ENCODE measurements at regions not wholly inside any gene's neighbourhood (a gene's known extent, or its start where the extent isn't known, plus 50 kb on each side); places are given as distances from the start of the nearest gene placed in this dataset.

DNA sequence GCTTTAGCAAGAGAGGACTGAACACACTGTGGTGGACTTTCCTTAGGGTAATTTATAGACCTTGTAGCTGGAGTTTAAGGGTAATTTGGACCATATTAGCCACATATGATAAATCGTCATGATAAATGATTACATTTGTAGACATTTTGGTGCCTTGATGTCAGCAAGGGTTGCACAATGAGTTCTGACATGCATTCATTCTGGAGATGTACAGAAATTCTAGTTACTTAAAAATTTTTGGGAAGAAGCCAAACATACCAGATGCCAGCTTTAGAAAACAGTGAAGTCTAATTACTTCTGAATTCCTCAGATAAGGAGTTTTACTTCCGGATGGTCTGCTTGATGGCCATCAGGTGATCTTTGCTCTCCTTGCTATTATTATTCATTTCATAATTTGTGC is 653.1 kb downstream of the TBC1D32 start:
- H4K20me1 ChIP-seq (replicated peaks; ENCODE audit: insufficient read depth): no peaks in the 10 kb centered on the region
- H3K9me3 Mint-ChIP-seq: no peaks in the 10 kb centered on the region
- no peaks in the 10 kb centered on the region for H3K27me3 Mint-ChIP-seq (ENCODE audit: insufficient read depth, low read depth, poor library complexity)
- H3K27me3 ChIP-seq (ENCODE audit: insufficient read depth): no peaks in the 10 kb centered on the region
- DNase-seq (ENCODE audit: low spot score) (no peak), ATAC-seq (no peak)
- H3K9me2 ChIP-seq (ENCODE audit: insufficient read depth): no peaks in the 10 kb centered on the region
- no peak overlapping the region for H3K27ac ChIP-seq (ENCODE audit: low read depth)
- TF ChIP-seq ZNF114 (CRISPR knock-in tag; IDR thresholded peaks at IDR 0.05): no peak
- no peak for TF ChIP-seq CREB1 (CRISPR knock-in tag; IDR thresholded peaks at IDR 0.05; ENCODE audit: low read depth)
- TF ChIP-seq JUNB (IDR thresholded peaks at IDR 0.05; ENCODE audit: unreplicated experiment): no peak
- TF ChIP-seq, protein P1, sequence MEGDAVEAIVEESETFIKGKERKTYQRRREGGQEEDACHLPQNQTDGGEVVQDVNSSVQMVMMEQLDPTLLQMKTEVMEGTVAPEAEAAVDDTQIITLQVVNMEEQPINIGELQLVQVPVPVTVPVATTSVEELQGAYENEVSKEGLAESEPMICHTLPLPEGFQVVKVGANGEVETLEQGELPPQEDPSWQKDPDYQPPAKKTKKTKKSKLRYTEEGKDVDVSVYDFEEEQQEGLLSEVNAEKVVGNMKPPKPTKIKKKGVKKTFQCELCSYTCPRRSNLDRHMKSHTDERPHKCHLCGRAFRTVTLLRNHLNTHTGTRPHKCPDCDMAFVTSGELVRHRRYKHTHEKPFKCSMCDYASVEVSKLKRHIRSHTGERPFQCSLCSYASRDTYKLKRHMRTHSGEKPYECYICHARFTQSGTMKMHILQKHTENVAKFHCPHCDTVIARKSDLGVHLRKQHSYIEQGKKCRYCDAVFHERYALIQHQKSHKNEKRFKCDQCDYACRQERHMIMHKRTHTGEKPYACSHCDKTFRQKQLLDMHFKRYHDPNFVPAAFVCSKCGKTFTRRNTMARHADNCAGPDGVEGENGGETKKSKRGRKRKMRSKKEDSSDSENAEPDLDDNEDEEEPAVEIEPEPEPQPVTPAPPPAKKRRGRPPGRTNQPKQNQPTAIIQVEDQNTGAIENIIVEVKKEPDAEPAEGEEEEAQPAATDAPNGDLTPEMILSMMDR (conservative IDR thresholded peaks at IDR 0.05; ENCODE audit: low read depth in 2 of 2): no peak
- TF ChIP-seq, protein P2, sequence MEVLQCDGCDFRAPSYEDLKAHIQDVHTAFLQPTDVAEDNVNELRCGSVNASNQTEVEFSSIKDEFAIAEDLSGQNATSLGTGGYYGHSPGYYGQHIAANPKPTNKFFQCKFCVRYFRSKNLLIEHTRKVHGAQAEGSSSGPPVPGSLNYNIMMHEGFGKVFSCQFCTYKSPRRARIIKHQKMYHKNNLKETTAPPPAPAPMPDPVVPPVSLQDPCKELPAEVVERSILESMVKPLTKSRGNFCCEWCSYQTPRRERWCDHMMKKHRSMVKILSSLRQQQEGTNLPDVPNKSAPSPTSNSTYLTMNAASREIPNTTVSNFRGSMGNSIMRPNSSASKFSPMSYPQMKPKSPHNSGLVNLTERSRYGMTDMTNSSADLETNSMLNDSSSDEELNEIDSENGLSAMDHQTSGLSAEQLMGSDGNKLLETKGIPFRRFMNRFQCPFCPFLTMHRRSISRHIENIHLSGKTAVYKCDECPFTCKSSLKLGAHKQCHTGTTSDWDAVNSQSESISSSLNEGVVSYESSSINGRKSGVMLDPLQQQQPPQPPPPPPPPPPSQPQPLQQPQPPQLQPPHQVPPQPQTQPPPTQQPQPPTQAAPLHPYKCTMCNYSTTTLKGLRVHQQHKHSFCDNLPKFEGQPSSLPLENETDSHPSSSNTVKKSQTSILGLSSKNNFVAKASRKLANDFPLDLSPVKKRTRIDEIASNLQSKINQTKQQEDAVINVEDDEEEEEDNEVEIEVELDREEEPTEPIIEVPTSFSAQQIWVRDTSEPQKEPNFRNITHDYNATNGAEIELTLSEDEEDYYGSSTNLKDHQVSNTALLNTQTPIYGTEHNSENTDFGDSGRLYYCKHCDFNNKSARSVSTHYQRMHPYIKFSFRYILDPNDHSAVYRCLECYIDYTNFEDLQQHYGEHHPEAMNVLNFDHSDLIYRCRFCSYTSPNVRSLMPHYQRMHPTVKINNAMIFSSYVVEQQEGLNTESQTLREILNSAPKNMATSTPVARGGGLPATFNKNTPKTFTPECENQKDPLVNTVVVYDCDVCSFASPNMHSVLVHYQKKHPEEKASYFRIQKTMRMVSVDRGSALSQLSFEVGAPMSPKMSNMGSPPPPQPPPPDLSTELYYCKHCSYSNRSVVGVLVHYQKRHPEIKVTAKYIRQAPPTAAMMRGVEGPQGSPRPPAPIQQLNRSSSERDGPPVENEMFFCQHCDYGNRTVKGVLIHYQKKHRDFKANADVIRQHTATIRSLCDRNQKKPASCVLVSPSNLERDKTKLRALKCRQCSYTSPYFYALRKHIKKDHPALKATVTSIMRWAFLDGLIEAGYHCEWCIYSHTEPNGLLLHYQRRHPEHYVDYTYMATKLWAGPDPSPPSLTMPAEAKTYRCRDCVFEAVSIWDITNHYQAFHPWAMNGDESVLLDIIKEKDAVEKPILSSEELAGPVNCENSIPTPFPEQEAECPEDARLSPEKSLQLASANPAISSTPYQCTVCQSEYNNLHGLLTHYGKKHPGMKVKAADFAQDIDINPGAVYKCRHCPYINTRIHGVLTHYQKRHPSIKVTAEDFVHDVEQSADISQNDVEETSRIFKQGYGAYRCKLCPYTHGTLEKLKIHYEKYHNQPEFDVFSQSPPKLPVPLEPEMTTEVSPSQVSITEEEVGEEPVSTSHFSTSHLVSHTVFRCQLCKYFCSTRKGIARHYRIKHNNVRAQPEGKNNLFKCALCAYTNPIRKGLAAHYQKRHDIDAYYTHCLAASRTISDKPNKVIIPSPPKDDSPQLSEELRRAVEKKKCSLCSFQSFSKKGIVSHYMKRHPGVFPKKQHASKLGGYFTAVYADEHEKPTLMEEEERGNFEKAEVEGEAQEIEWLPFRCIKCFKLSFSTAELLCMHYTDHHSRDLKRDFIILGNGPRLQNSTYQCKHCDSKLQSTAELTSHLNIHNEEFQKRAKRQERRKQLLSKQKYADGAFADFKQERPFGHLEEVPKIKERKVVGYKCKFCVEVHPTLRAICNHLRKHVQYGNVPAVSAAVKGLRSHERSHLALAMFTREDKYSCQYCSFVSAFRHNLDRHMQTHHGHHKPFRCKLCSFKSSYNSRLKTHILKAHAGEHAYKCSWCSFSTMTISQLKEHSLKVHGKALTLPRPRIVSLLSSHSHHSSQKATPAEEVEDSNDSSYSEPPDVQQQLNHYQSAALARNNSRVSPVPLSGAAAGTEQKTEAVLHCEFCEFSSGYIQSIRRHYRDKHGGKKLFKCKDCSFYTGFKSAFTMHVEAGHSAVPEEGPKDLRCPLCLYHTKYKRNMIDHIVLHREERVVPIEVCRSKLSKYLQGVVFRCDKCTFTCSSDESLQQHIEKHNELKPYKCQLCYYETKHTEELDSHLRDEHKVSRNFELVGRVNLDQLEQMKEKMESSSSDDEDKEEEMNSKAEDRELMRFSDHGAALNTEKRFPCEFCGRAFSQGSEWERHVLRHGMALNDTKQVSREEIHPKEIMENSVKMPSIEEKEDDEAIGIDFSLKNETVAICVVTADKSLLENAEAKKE (CRISPR knock-in tag; IDR thresholded peaks at IDR 0.05): no peak
- TF ChIP-seq EZH2 (IDR thresholded peaks at IDR 0.05; ENCODE audit: low read depth, unreplicated experiment): no peak
- no peaks in the 10 kb centered on the region for H3K36me3 Mint-ChIP-seq (ENCODE audit: low read depth)
- H3F3A ChIP-seq (replicated peaks; ENCODE audit: low read depth): no peaks in the 10 kb centered on the region
- no peak overlapping the region for H3K27ac Mint-ChIP-seq
- no peaks in the 10 kb centered on the region for H3K4me1 ChIP-seq (ENCODE audit: insufficient read depth)
- no peaks in the 10 kb centered on the region for H3K4me1 Mint-ChIP-seq
- H3K79me2 ChIP-seq (replicated peaks; ENCODE audit: insufficient read depth): no peaks in the 10 kb centered on the region
- no peaks in the 10 kb centered on the region for H3K36me3 ChIP-seq (ENCODE audit: insufficient read depth)
- no peak overlapping the region for H3K4me3 ChIP-seq
- no peak overlapping the region for H2AFZ ChIP-seq
- H3K4me3 Mint-ChIP-seq: no peak overlapping the region
- no peak overlapping the region for H3K4me2 ChIP-seq
